WTC11 (cell line): ENCODE measurements at regions not wholly inside any gene's neighbourhood (a gene's known extent, or its start where the extent isn't known, plus 50 kb on each side); places are given as distances from the start of the nearest gene placed in this dataset.

ENCODE experiments used
- ATAC-seq: fragments of 200-7000 bp; cut with Tn5 transposase; 2 replicates; pipeline ENCODE4 v1.10.0; 2021; ENCODE audit warnings: mild to moderate bottlenecking, moderate library complexity
- CTCF ChIA-PET: fragments of 300-600 bp; sonication (Branson Sonifier 250); formaldehyde crosslinking; loops from one replicate; lab custom pipeline; 2021; ENCODE audit warnings: antibody characterized with exemption; lab: Charles Lee
- POLR2A ChIA-PET: fragments of 350-600 bp; sonication (Branson Sonifier 250); formaldehyde crosslinking; loops from one replicate; lab custom pipeline; 2021; ENCODE audit warnings: antibody characterized with exemption; lab: Charles Lee
- DNase-seq: peaks from one replicate; pipeline ENCODE4 v3.0.0; 2021; ENCODE audit warnings: low spot score
- H3K27ac Mint-ChIP-seq: 2 replicates; pipeline ENCODE4 v1.8.0; 2021; ENCODE audit warnings: mixed read lengths
- H3K27me3 Mint-ChIP-seq: 2 replicates; pipeline ENCODE4 v1.8.0; 2021; ENCODE audit warnings: low read depth, mild to moderate bottlenecking, moderate library complexity, mixed read lengths
- H3K36me3 Mint-ChIP-seq: 2 replicates; pipeline ENCODE4 v1.8.0; 2021; ENCODE audit warnings: mixed read lengths
- H3K4me1 Mint-ChIP-seq: 2 replicates; pipeline ENCODE4 v1.8.0; 2022; ENCODE audit warnings: mixed read lengths
- H3K4me3 Mint-ChIP-seq: 2 replicates; pipeline ENCODE4 v1.8.0; 2021; ENCODE audit warnings: mild to moderate bottlenecking, moderate library complexity, mixed read lengths
- H3K9me3 Mint-ChIP-seq: 2 replicates; pipeline ENCODE4 v1.8.0; 2021; ENCODE audit warnings: mixed read lengths
- CDX4 ChIP-seq: fragments of 250-450 bp; sonication (Bioruptor Pico); IDR thresholded peaks from 2 replicates; pipeline ENCODE4 v1.9.0; 2021; ENCODE audit warnings: moderate library complexity, mild to moderate bottlenecking, inconsistent platforms, borderline replicate concordance
- CREM ChIP-seq: sonication (generic); formaldehyde crosslinking; IDR thresholded peaks from 2 replicates; pipeline ENCODE4 v1.8.1; 2022; ENCODE audit warnings: mild to moderate bottlenecking, missing genetic modification reagents, moderate library complexity
- CTCF ChIP-seq: fragments of 200-600 bp; IDR thresholded peaks from 2 replicates; pipeline ENCODE4 v1.8.0; 2022; ENCODE audit warnings: antibody characterized with exemption
- E2F1 ChIP-seq: sonication (generic); formaldehyde crosslinking; IDR thresholded peaks from 2 replicates; pipeline ENCODE4 v1.8.0; 2022; ENCODE audit warnings: mild to moderate bottlenecking, missing genetic modification reagents
- ERG ChIP-seq: fragments of 250-450 bp; sonication (Bioruptor Pico); IDR thresholded peaks from 2 replicates; pipeline ENCODE4 v1.8.0; 2021; ENCODE audit warnings: mild to moderate bottlenecking
- FOXJ3 ChIP-seq: sonication (generic); formaldehyde crosslinking; IDR thresholded peaks from 2 replicates; pipeline ENCODE4 v1.9.0; 2021; ENCODE audit warnings: missing genetic modification reagents, mild to moderate bottlenecking, borderline replicate concordance
- HMGA2 ChIP-seq: fragments of 250-450 bp; sonication (Bioruptor Pico); IDR thresholded peaks from 2 replicates; pipeline ENCODE4 v1.4.0; 2021; ENCODE audit warnings: mild to moderate bottlenecking, moderate library complexity
- IRF2 ChIP-seq: sonication (generic); formaldehyde crosslinking; IDR thresholded peaks from 2 replicates; pipeline ENCODE4 v1.8.0; 2022; ENCODE audit warnings: low read depth, missing genetic modification reagents, borderline replicate concordance
- MAX ChIP-seq: sonication (generic); formaldehyde crosslinking; IDR thresholded peaks from 2 replicates; pipeline ENCODE4 v1.8.0; 2022; ENCODE audit warnings: mild to moderate bottlenecking, missing genetic modification reagents
- NFATC4 ChIP-seq: fragments of 250-450 bp; sonication (Bioruptor Pico); IDR thresholded peaks from 2 replicates; pipeline ENCODE4 v1.9.0; 2021; ENCODE audit warnings: mild to moderate bottlenecking
- PREB ChIP-seq: sonication (generic); formaldehyde crosslinking; IDR thresholded peaks from 2 replicates; pipeline ENCODE4 v1.8.1; 2022; ENCODE audit warnings: mild to moderate bottlenecking, missing genetic modification reagents, moderate library complexity, borderline replicate concordance
- SMAD3 ChIP-seq: sonication (generic); formaldehyde crosslinking; IDR thresholded peaks from 2 replicates; pipeline ENCODE4 v1.8.0; 2022; ENCODE audit warnings: missing genetic modification reagents, mild to moderate bottlenecking, borderline replicate concordance
- ZNF138 ChIP-seq: sonication (generic); formaldehyde crosslinking; conservative IDR thresholded peaks from 2 replicates; pipeline ENCODE4 v1.8.1; 2022; ENCODE audit warnings: mild to moderate bottlenecking, moderate library complexity, missing genetic modification reagents
- ZNF219 ChIP-seq: sonication (generic); formaldehyde crosslinking; IDR thresholded peaks from 2 replicates; pipeline ENCODE4 v1.8.0; 2023; ENCODE audit warnings: missing genetic modification reagents, mild to moderate bottlenecking, borderline replicate concordance
- ZNF416 ChIP-seq: fragments of 250-450 bp; sonication (Bioruptor Pico); IDR thresholded peaks from 2 replicates; pipeline ENCODE4 v1.9.0; 2021; ENCODE audit warnings: mild to moderate bottlenecking, inconsistent platforms
- ZNF425 ChIP-seq: fragments of 250-450 bp; sonication (Bioruptor Pico); conservative IDR thresholded peaks from 2 replicates; pipeline ENCODE4 v1.9.0; 2021; ENCODE audit warnings: mild to moderate bottlenecking
- ZSCAN18 ChIP-seq: fragments of 250-450 bp; sonication (Bioruptor Pico); IDR thresholded peaks from 2 replicates; pipeline ENCODE4 v2.1.2; 2022; ENCODE audit warnings: mild to moderate bottlenecking, moderate library complexity

GRCh38 chr10:118827466-118828155 lies 72.8 kb upstream of the CACUL1 start:
- DNase-seq, result no peak
- H3K27me3 Mint-ChIP-seq, result no peaks in the 10 kb centered on the region; the same call in 1 of the 2 replicates

GRCh38 chr10:118832241-118832651 lies 77.5 kb upstream of the CACUL1 start:
- Mint-ChIP-seq H3K4me1 (no peaks in the 10 kb centered on the region), H3K9me3 (peaks cover 14% of the 10 kb centered on the region), H3K4me3 (no peak overlapping the region), H3K27ac (no peak overlapping the region), H3K27me3 (no peaks in the 10 kb centered on the region; the same call in 1 of the 2 replicates), H3K36me3 (peaks cover 6% of the 10 kb centered on the region; the same call in 1 of the 2 replicates)
- POLR2A ChIA-PET, result interaction anchor here (0.6 to 0.8 kb wide), 2 partner anchors 77 to 78 kb away, joined by 3 read pairs; partner anchors contain the start of gene CACUL1
- DNase-seq, result no peak
- CTCF ChIA-PET, result interaction anchor here (1.1 to 1.5 kb wide), 2 partner anchors 9 to 264 kb away, joined by 3 to 4 read pairs; no protein-coding TSS in a partner anchor
- no peak for ATAC-seq
- TF ChIP-seq ZNF219 (CRISPR knock-in tag) (no peak), ZNF425 (no peak), NFATC4 (no peak), ZSCAN18 (CRISPR knock-in tag) (no peak), ZNF416 (no peak), IRF2 (no peak), CREM (CRISPR knock-in tag) (no peak), CDX4 (CRISPR knock-in tag) (no peak), E2F1 (CRISPR knock-in tag) (no peak), HMGA2 (CRISPR knock-in tag) (no peak), PREB (CRISPR knock-in tag) (no peak), ERG (CRISPR knock-in tag) (no peak), ZNF138 (CRISPR knock-in tag) (no peak), CTCF (no peak)

More at GRCh38 chr10:118827466-118828155, 72.8 kb upstream of the CACUL1 start:
- CTCF ChIA-PET, result interaction anchor here (0.6 to 1.5 kb wide), 11 partner anchors 11 to 236 kb away, joined by 3 to 6 read pairs (median 3); no protein-coding TSS in a partner anchor
- TF ChIP-seq IRF2 (no peak), FOXJ3 (CRISPR knock-in tag) (no peak), MAX (CRISPR knock-in tag) (no peak), SMAD3 (CRISPR knock-in tag) (no peak), CTCF (peak; percentile 34; the same call in 1 of the 2 replicates)
- Mint-ChIP-seq H3K4me3 (no peak overlapping the region), H3K36me3 (peaks cover 6% of the 10 kb centered on the region; the same call in 1 of the 2 replicates), H3K9me3 (peaks cover 19% of the 10 kb centered on the region), H3K4me1 (no peaks in the 10 kb centered on the region), H3K27ac (no peak overlapping the region)
- POLR2A ChIA-PET, result no interaction called here
- ATAC-seq, result no peak
